Tibial artery (tissue), 4 donors: ENCODE measurements at regions not wholly inside any gene's neighbourhood (a gene's known extent, or its start where the extent isn't known, plus 50 kb on each side); places are given as distances from the start of the nearest gene placed in this dataset.

Experiments used
- DNase-seq, 2 donors: peaks; one replicate each; pipeline ENCODE4 v3.0.0-alpha.2; 2019
- H3K27ac ChIP-seq, 2 donors: fragments of 200-600 bp; sonication (generic) in 1 of 2; 1 replicate in 1 of 2; 2 replicates in 1 of 2; pipeline ENCODE4 v1.5.1; 2018 to 2019; ENCODE audit warnings: mild to moderate bottlenecking in 1 of 2
- H3K27me3 ChIP-seq, 2 donors: fragments of 200-600 bp; sonication (generic) in 1 of 2; one replicate each; pipeline versions ENCODE4 v1.5.1 to v1.6.0; 2016 to 2019
- H3K36me3 ChIP-seq, 3 donors: fragments of 200-600 bp; sonication (generic) in 2 of 3; one replicate each; pipeline ENCODE4 v1.5.1; 2016 to 2019; ENCODE audit warnings: mild to moderate bottlenecking in 2 of 3
- H3K4me1 ChIP-seq, 4 donors: fragments of 200-600 bp; sonication (generic) in 2 of 4; 1 replicate in 3 of 4; 2 replicates in 1 of 4; pipeline ENCODE4 v1.5.1; 2016 to 2019
- H3K4me3 ChIP-seq, 2 donors: fragments of 200-600 bp; sonication (generic) in 1 of 2; 1 replicate in 1 of 2; 2 replicates in 1 of 2; pipeline ENCODE4 v1.5.1; 2018 to 2019; ENCODE audit warnings: mild to moderate bottlenecking in 2 of 2
- H3K9me3 ChIP-seq, 3 donors: fragments of 200-600 bp; sonication (generic) in 1 of 3; one replicate each; pipeline ENCODE4 v1.5.1; 2016 to 2019
- intact Hi-C: fragments of 100-400 bp; cut with DNase I; formaldehyde crosslinking; loops from one replicate; pipeline ENCODE4 v1.15.0; 2023; ENCODE audit warnings: low total_unique reads
- TF ChIP-seq, protein P1 (sequence below), 2 experiments: fragments of 200-600 bp in 1 of 2; fragments of 450-650 bp in 1 of 2; IDR thresholded peaks; one replicate each; pipeline ENCODE4 v1.5.1; 2017 to 2019; ENCODE audit warnings: antibody characterized with exemption in 2 of 2, mild to moderate bottlenecking in 1 of 2, moderate library complexity in 1 of 2

DNA sequence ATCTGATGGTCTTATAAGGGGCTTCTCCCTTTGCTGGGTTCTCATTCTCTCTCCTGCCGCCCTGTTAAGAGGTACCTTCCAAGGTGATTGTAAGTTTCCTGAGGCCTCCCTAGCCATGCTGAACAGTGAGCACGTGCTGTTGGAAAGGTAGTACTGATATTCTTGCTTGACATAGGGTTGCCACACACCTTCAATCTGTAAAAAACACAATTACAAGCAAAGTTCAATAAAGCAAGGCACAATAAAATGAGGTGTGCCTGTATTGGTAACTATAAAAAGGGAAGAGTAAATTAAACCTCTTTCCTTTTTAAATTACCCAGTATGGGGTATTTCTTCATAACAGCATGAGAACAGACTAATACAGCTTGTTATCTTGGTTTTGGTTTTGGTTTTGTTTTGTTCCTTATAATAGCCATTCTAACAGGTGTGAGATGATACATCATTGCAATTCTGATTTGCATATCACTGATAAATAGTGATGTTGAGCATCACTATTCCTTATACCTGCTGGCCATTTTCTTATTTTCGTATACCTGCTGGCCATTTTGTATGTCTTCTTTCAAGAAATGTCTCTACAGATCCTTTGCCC is 164.9 kb upstream of the TRIM24 start:
- H3K9me3 ChIP-seq, result peaks cover 0 to 3% (median 0%) of the 10 kb centered on the region in 3 donors
- no peak overlapping the region for H3K4me3 ChIP-seq
- intact Hi-C loops, result no loop called here
- H3K4me1 ChIP-seq, result no peaks in the 10 kb centered on the region
- H3K27me3 ChIP-seq, result no peaks in the 10 kb centered on the region
- TF ChIP-seq, protein P1, sequence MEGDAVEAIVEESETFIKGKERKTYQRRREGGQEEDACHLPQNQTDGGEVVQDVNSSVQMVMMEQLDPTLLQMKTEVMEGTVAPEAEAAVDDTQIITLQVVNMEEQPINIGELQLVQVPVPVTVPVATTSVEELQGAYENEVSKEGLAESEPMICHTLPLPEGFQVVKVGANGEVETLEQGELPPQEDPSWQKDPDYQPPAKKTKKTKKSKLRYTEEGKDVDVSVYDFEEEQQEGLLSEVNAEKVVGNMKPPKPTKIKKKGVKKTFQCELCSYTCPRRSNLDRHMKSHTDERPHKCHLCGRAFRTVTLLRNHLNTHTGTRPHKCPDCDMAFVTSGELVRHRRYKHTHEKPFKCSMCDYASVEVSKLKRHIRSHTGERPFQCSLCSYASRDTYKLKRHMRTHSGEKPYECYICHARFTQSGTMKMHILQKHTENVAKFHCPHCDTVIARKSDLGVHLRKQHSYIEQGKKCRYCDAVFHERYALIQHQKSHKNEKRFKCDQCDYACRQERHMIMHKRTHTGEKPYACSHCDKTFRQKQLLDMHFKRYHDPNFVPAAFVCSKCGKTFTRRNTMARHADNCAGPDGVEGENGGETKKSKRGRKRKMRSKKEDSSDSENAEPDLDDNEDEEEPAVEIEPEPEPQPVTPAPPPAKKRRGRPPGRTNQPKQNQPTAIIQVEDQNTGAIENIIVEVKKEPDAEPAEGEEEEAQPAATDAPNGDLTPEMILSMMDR (IDR thresholded peaks at IDR 0.05), result no peak
- DNase-seq, result no peak
- no peaks in the 10 kb centered on the region for H3K36me3 ChIP-seq
- no peak overlapping the region for H3K27ac ChIP-seq

DNA sequence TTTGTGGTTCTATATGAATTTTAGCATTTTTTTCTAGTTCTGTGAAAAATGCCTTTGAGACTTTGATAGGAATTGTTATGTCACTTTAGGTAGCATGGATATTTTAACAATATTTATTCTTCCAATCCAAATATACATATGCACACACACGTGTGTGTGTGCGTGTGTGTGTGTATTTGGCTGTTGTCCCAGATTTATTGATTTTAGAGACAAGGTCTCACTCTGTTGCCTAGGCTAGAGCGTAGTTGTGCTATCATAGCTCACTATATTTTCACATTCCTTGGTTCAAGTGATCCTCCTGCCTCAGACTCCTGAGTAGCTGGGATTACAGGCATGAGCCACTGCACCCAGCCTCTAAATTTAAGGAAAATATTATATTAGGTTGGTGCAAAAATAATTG is 162.5 kb upstream of the TRIM24 start:
- TF ChIP-seq, protein P1 (IDR thresholded peaks at IDR 0.05), result no peak
- H3K9me3 ChIP-seq, result peaks cover 0 to 3% (median 0%) of the 10 kb centered on the region in 3 donors
- intact Hi-C loops, result no loop called here
- H3K27me3 ChIP-seq, result no peaks in the 10 kb centered on the region
- DNase-seq, result no peak
- H3K36me3 ChIP-seq, result no peaks in the 10 kb centered on the region
- no peaks in the 10 kb centered on the region for H3K4me1 ChIP-seq
- no peak overlapping the region for H3K27ac ChIP-seq
- no peak overlapping the region for H3K4me3 ChIP-seq

DNA sequence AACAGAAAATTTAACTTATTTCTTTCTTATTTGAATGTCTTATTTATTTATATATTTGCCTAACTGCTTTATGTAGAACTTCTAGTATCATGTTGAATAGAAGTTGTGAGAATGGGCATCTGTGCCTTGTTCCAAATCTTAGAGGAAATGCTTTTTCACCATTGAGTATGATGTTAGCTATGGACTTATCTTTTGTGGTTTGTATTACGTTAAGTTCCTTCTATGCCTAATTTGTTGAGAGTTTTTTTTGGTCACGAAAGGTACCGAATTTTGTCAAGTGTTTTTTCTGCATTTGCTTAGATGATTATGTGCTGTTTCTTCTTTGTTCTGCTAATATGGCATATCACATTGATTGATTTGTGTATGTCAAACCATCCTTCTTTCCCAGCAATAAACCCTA is 161.0 kb upstream of the TRIM24 start:
- Histone ChIP-seq H3K27ac (no peak overlapping the region), H3K4me3 (no peak overlapping the region), H3K9me3 (peaks cover 0 to 3% (median 0%) of the 10 kb centered on the region in 3 donors), H3K4me1 (no peaks in the 10 kb centered on the region), H3K36me3 (no peaks in the 10 kb centered on the region), H3K27me3 (no peaks in the 10 kb centered on the region)
- intact Hi-C loops, result no loop called here
- no peak for DNase-seq
- TF ChIP-seq, protein P1 (IDR thresholded peaks at IDR 0.05), result no peak

DNA sequence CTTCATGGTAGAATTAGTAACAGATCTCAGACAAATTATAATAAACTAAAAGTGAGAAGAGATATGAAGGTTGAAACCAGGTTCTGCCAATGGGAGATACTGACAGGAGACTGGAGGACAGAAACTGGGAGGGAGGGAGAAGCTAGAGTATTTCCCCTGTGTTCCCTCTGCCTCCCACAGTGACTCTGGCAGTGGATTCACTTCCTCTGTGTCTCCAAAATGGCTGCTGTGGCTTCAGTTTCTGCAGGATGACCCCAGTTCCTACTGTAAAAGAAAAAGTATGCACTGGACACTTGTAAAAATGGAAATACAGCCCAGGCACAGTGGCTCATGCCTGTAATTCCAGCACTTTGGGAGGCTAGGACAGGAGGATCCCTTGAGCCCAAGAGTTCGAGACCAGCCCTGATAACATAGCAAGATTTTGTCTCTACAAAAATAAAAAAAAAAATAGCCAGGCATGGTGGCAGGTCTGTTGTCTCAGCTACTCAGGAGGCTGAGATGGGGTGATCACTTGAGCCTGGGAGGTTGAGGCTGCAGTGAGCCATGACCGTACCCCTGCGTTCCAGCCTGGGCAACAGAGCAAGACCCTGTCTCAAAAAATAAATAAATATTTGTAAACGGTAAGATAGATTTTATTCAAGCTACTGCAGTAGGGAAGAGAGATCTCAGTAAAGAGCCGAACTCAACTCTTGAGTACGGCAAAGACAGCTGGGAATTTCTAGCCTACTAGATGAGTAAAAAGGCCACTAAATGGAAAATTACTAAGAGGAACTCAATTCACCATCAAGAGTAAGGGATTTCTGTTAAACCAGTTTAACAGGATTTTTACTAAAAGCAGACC is 156.6 kb upstream of the TRIM24 start:
- Histone ChIP-seq H3K4me3 (no peak overlapping the region), H3K36me3 (no peaks in the 10 kb centered on the region), H3K27ac (no peak overlapping the region), H3K9me3 (no peaks in the 10 kb centered on the region), H3K4me1 (no peaks in the 10 kb centered on the region), H3K27me3 (no peaks in the 10 kb centered on the region)
- DNase-seq, result no peak
- TF ChIP-seq, protein P1 (IDR thresholded peaks at IDR 0.05), result no peak
- intact Hi-C loops, result no loop called here

DNA sequence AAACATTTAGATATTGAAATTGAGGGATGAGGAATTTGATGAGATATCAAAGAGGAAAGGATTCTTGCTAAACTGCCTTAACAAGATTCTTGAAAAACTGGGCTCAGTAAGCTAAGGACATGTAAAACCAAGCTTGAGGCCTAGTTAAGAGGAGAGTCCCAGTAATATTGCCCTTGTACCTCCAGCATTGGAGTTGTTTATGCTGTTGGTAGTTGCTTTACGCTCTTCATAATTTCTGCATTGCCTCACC is 156.1 kb upstream of the TRIM24 start:
- H3K27me3 ChIP-seq, result no peaks in the 10 kb centered on the region
- no peaks in the 10 kb centered on the region for H3K9me3 ChIP-seq
- H3K4me1 ChIP-seq, result no peaks in the 10 kb centered on the region
- TF ChIP-seq, protein P1 (IDR thresholded peaks at IDR 0.05), result no peak
- intact Hi-C loops, result no loop called here
- H3K4me3 ChIP-seq, result no peak overlapping the region
- no peak for DNase-seq
- no peak overlapping the region for H3K27ac ChIP-seq
- no peaks in the 10 kb centered on the region for H3K36me3 ChIP-seq
